Superior temporal gyrus (tissue), 1 donor: ENCODE measurements at regions not wholly inside any gene's neighbourhood (a gene's known extent, or its start where the extent isn't known, plus 50 kb on each side); places are given as distances from the start of the nearest gene placed in this dataset.

ENCODE experiments used
- DNase-seq: peaks from one replicate; pipeline ENCODE4 v3.0.0-alpha.2; 2016; ENCODE audit errors: extremely low spot score

- no peak for DNase-seq
These were observed 720.0 kb upstream of the API5 start for GRCh38 chr11:42591841-42592240.

GRCh38 chr11:42593441-42593840 is 718.4 kb upstream of the API5 start:
- peak; percentile 44 for DNase-seq

- no peak for DNase-seq
These were observed 715.9 kb upstream of the API5 start for GRCh38 chr11:42595876-42596275.

- no peak for DNase-seq
These were observed 715.1 kb upstream of the API5 start for GRCh38 chr11:42596576-42597145.

- no peak for DNase-seq
These were observed 713.5 kb upstream of the API5 start for GRCh38 chr11:42598341-42598740.

- no peak for DNase-seq
These were observed 691.0 kb upstream of the API5 start for GRCh38 chr11:42620796-42621195.

- peak; percentile 22 for DNase-seq
These were observed 685.8 kb upstream of the API5 start for GRCh38 chr11:42625757-42626665.

GRCh38 chr11:42631220-42631843 is 680.5 kb upstream of the API5 start:
- DNase-seq, result peak; percentile 89

GRCh38 chr11:42646959-42647358 is 664.8 kb upstream of the API5 start:
- DNase-seq, result no peak

- no peak for DNase-seq
These were observed 663.8 kb upstream of the API5 start for GRCh38 chr11:42647993-42648392.

- no peak for DNase-seq
These were observed 660.2 kb upstream of the API5 start for GRCh38 chr11:42651621-42652020.

- peak; percentile 35 for DNase-seq
These were observed 654.6 kb upstream of the API5 start for GRCh38 chr11:42657169-42657568.

GRCh38 chr11:42661942-42662341 is 649.9 kb upstream of the API5 start:
- DNase-seq, result no peak

- no peak for DNase-seq
These were observed 642.4 kb upstream of the API5 start for GRCh38 chr11:42669248-42669976.

GRCh38 chr11:42674436-42674835 is 637.4 kb upstream of the API5 start:
- no peak for DNase-seq

GRCh38 chr11:42707541-42707940 is 604.3 kb upstream of the API5 start:
- DNase-seq, result no peak

- peak; percentile 31 for DNase-seq
These were observed 602.6 kb upstream of the API5 start for GRCh38 chr11:42709216-42709615.

GRCh38 chr11:42713279-42713678 is 598.5 kb upstream of the API5 start:
- DNase-seq, result no peak

GRCh38 chr11:42713753-42714152 is 598.0 kb upstream of the API5 start:
- DNase-seq, result no peak

- no peak for DNase-seq
These were observed 590.9 kb upstream of the API5 start for GRCh38 chr11:42720716-42721563.

GRCh38 chr11:42727879-42728278 is 583.9 kb upstream of the API5 start:
- no peak for DNase-seq
